ENCODE measurements at regions not wholly inside any gene's neighbourhood (a gene's known extent, or its start where the extent isn't known, plus 50 kb on each side); places are given as distances from the start of the nearest gene placed in this dataset.

DNA sequence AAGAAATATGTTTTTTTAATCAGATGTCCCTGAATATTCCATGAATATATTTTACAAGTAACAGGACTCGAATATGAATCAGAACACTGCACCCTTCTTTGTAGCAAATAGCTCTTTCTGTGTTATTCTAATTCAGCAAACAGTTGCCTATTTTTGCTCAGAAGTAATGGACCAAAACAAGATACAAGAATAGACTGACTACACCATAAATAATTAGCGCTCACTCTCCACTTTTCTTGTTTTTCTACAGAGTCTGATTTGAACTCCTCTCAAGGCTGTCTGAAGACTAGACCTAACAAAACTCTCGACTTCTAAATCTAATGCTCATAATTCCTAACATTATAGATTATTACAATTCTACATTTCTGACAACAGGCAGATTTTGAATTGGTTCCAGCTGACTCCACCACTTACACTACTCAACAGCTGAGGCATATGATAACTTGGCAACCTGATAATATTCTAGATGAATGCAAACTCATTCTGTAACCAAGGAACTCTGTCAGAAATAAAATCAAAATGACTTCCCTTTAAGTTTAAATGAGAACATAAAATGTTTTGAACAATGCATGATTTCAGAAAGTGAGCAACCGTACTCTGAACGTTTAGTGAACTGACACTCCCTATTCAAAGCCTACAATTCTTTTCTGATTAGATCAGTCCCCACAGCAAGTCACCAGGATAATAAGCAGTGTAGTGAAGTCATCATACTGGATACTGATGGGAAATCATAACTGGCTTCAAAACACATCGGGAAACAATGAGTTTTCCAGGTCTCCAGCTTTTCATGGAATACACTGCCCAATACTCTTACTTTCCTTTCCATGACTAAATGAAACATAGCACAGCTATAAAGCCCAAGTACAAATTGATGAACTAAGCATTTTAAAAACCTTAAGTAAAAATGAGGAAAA is 114.2 kb upstream of the BEND6 start:
- TF ChIP-seq CTCF (IDR thresholded peaks at IDR 0.05; ENCODE audit: insufficient read depth, low read depth, low read length) (no peak), EZH2 (IDR thresholded peaks at IDR 0.05; ENCODE audit: insufficient read depth, low read length) (no peak)

Measured in astrocyte (in vitro differentiated cells and primary cell).